ENCODE measurements at regions not wholly inside any gene's neighbourhood (a gene's known extent, or its start where the extent isn't known, plus 50 kb on each side); places are given as distances from the start of the nearest gene placed in this dataset.
A peak's percentile ranks its signal among the peaks of the same experiment; 100 is the strongest.

DNA sequence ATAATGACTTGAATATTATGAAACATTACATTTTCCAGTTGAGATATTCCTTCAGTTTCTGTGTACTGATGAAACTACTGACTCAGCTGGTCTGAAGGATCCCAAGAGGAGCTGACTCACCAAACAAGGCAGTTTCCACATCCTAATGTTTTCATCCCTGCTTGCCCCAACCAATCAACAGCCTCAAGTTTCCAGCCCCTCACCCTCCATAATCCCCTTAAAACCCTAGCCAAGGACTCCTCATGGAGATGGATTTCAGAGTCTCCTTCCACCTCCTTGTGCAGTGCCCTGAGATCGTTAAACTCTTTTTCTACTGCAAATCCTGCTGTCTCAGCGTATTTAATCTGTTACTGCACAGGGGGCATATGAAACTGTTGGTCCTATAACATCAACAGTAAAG, 83.1 kb upstream of the HAO2 start (continued):
- TF ChIP-seq, protein P1, sequence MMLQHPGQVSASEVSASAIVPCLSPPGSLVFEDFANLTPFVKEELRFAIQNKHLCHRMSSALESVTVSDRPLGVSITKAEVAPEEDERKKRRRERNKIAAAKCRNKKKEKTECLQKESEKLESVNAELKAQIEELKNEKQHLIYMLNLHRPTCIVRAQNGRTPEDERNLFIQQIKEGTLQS (IDR thresholded peaks at IDR 0.05; ENCODE audit: borderline replicate concordance, extremely low read depth, low read depth, low read length): no peak

GRCh38 chr1:119286587-119287181, 81.9 kb upstream of the HAO2 start:
- Histone ChIP-seq H3K4me1 (ENCODE audit: control insufficient read depth, insufficient read depth, low read length) (no peaks in the 10 kb centered on the region), H2AFZ (ENCODE audit: control insufficient read depth, low read depth, low read length) (no peak overlapping the region), H3K27ac (ENCODE audit: control insufficient read depth, insufficient read depth) (no peak overlapping the region), H3K36me3 (ENCODE audit: control insufficient read depth in 2 of 2, insufficient read depth in 2 of 2, low read length in 1 of 2) (no peaks in the 10 kb centered on the region), H3K9ac (ENCODE audit: control insufficient read depth, insufficient read depth, low read length) (no peak overlapping the region), H3K4me3 (no peak overlapping the region), H4K20me1 (ENCODE audit: control insufficient read depth, insufficient read depth) (no peaks in the 10 kb centered on the region), H3K9me3 (replicated peaks; ENCODE audit: control insufficient read depth, insufficient read depth, low read length) (no peaks in the 10 kb centered on the region), H3K79me2 (ENCODE audit: control insufficient read depth, insufficient read depth, low read length) (no peaks in the 10 kb centered on the region), H3K27me3 (replicated peaks in 1 of 2; ENCODE audit: control insufficient read depth in 2 of 2, insufficient read depth in 2 of 2, low read length in 1 of 2) (no peaks in the 10 kb centered on the region), H3K4me2 (ENCODE audit: control insufficient read depth, insufficient read depth) (no peak overlapping the region)
- intact Hi-C loops (cut with micrococcal nuclease; ENCODE audit: unreplicated experiment) (loop anchor here (1.0 to 5.0 kb wide), 2 partner anchors 81 to 186 kb away; no protein-coding TSS in a partner anchor), in situ Hi-C loops (cut with MboI) (loop anchor here (5.0 kb wide), 1 partner anchor 81 kb away; the partner anchor contains the start of gene HAO2)
- SMC1A ChIA-PET (ENCODE audit: uncharacterized antibody, unreplicated experiment): interaction anchor here (0.5 to 5.5 kb wide), 17 partner anchors 8 to 245 kb away, joined by 3 to 68 read pairs (median 6); partner anchors contain the start of gene HAO2
- FAIRE-seq: peak; percentile 7
- 26% methylated on average over 8 of the region's 8 CpGs for WGBS (ENCODE audit: insufficient coverage, insufficient replicate concordance, low lambda C conversion rate, missing lambda C conversion rate)
- BruUV-seq (replicated peaks): no TSS peak
- peak; percentile 98 for ATAC-seq
- POLR2A ChIA-PET: no interaction called here
- DNase-seq (ENCODE audit: low read depth, low spot score): no peak
- RAD21 ChIA-PET (ENCODE audit: unreplicated experiment): interaction anchor here (1.0 to 5.1 kb wide), 7 partner anchors 13 to 146 kb away, joined by 3 to 63 read pairs (median 6); partner anchors contain the start of genes HAO2 and WARS2
- CTCF ChIA-PET: interaction anchor here (0.6 to 8.0 kb wide), 13 partner anchors 12 to 520 kb away, joined by 3 to 137 read pairs (median 5); partner anchors contain the start of genes HAO2 and WARS2
- TF ChIP-seq RAD21 (IDR thresholded peaks at IDR 0.05; ENCODE audit: insufficient read depth, low read depth, low read length): peak; percentile 97
- TF ChIP-seq BCL3 (IDR thresholded peaks at IDR 0.05; ENCODE audit: borderline replicate concordance, insufficient read depth, low read depth, low read length, poor library complexity, severe bottlenecking): no peak
- no peak for TF ChIP-seq PAX5 (IDR thresholded peaks at IDR 0.05; ENCODE audit: borderline replicate concordance, low read depth, low read length)
- TF ChIP-seq CTCF (IDR thresholded peaks at IDR 0.05 in 2 of 3, conservative IDR thresholded peaks at IDR 0.05 in 1 of 3; ENCODE audit: control insufficient read depth in 2 of 3, extremely low read depth in 1 of 3, insufficient read depth in 1 of 3, low read depth in 3 of 3, low read length in 3 of 3): peak; percentile 67 to 73 (median 72)
- TF ChIP-seq, protein P2, sequence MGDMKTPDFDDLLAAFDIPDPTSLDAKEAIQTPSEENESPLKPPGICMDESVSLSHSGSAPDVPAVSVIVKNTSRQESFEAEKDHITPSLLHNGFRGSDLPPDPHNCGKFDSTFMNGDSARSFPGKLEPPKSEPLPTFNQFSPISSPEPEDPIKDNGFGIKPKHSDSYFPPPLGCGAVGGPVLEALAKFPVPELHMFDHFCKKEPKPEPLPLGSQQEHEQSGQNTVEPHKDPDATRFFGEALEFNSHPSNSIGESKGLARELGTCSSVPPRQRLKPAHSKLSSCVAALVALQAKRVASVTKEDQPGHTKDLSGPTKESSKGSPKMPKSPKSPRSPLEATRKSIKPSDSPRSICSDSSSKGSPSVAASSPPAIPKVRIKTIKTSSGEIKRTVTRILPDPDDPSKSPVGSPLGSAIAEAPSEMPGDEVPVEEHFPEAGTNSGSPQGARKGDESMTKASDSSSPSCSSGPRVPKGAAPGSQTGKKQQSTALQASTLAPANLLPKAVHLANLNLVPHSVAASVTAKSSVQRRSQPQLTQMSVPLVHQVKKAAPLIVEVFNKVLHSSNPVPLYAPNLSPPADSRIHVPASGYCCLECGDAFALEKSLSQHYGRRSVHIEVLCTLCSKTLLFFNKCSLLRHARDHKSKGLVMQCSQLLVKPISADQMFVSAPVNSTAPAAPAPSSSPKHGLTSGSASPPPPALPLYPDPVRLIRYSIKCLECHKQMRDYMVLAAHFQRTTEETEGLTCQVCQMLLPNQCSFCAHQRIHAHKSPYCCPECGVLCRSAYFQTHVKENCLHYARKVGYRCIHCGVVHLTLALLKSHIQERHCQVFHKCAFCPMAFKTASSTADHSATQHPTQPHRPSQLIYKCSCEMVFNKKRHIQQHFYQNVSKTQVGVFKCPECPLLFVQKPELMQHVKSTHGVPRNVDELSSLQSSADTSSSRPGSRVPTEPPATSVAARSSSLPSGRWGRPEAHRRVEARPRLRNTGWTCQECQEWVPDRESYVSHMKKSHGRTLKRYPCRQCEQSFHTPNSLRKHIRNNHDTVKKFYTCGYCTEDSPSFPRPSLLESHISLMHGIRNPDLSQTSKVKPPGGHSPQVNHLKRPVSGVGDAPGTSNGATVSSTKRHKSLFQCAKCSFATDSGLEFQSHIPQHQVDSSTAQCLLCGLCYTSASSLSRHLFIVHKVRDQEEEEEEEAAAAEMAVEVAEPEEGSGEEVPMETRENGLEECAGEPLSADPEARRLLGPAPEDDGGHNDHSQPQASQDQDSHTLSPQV (IDR thresholded peaks at IDR 0.05): no peak
- peak; percentile 95 for TF ChIP-seq SMC3 (IDR thresholded peaks at IDR 0.05; ENCODE audit: borderline replicate concordance, low read length)
- TF ChIP-seq MYB (IDR thresholded peaks at IDR 0.05; ENCODE audit: borderline replicate concordance, low read depth, low read length): no peak
- TF ChIP-seq NR2F1 (conservative IDR thresholded peaks at IDR 0.05): no peak
- no peak for TF ChIP-seq ZNF207 (IDR thresholded peaks at IDR 0.05; ENCODE audit: borderline replicate concordance)
- 0 out of 2 replicates have a peak, but pooled peaks have one; percentile 5 for TF ChIP-seq MXI1 (IDR thresholded peaks at IDR 0.05; ENCODE audit: low read depth, low read length)
- TF ChIP-seq ZSCAN29 (IDR thresholded peaks at IDR 0.05): no peak
- TF ChIP-seq NR2C2 (IDR thresholded peaks at IDR 0.05; ENCODE audit: borderline replicate concordance, control insufficient read depth, insufficient read length, low read depth): no peak

Data from GM12878 (cell line).